NOMO-1 treated with DMSO at 0.1 percent for 48 hours (cell line): ENCODE measurements at regions not wholly inside any gene's neighbourhood (a gene's known extent, or its start where the extent isn't known, plus 50 kb on each side); places are given as distances from the start of the nearest gene placed in this dataset.

Experiments used
- DNase-seq: peaks from one replicate; lab custom pipeline; 2025; ENCODE audit not compliant: unreplicated experiment; lab: John Stamatoyannopoulos, UW

GRCh38 chr15:62567501-62567900 is 402.4 kb upstream of the C2CD4B start:
- no peak for DNase-seq

- DNase-seq = no peak
These were observed 402.9 kb upstream of the C2CD4B start for GRCh38 chr15:62568004-62568403.

GRCh38 chr15:62568702-62569101 is 403.6 kb upstream of the C2CD4B start:
- no peak for DNase-seq

GRCh38 chr15:62569460-62570404 is 404.6 kb upstream of the C2CD4B start:
- DNase-seq = peak; percentile 52

GRCh38 chr15:62570405-62570783 is 405.3 kb upstream of the C2CD4B start:
- no peak for DNase-seq

- DNase-seq = no peak
These were observed 406.0 kb upstream of the C2CD4B start for GRCh38 chr15:62571072-62571471.

- DNase-seq = no peak
These were observed 407.7 kb upstream of the C2CD4B start for GRCh38 chr15:62572797-62573196.

GRCh38 chr15:62573876-62574275 is 408.8 kb upstream of the C2CD4B start:
- no peak for DNase-seq

- no peak for DNase-seq
These were observed 413.5 kb upstream of the C2CD4B start for GRCh38 chr15:62578546-62578945.

GRCh38 chr15:62578960-62579359 is 413.9 kb upstream of the C2CD4B start:
- DNase-seq = no peak

- no peak for DNase-seq
These were observed 414.8 kb upstream of the C2CD4B start for GRCh38 chr15:62579842-62580241.

- no peak for DNase-seq
These were observed 417.5 kb upstream of the C2CD4B start for GRCh38 chr15:62582580-62582979.

- no peak for DNase-seq
These were observed 419.5 kb upstream of the C2CD4B start for GRCh38 chr15:62584301-62585235.

- no peak for DNase-seq
These were observed 424.0 kb upstream of the C2CD4B start for GRCh38 chr15:62588938-62589670.

- DNase-seq = no peak
These were observed 427.1 kb upstream of the C2CD4B start for GRCh38 chr15:62591842-62592838.

GRCh38 chr15:62592920-62593319 is 427.8 kb upstream of the C2CD4B start:
- no peak for DNase-seq

GRCh38 chr15:62593681-62594399 is 428.8 kb upstream of the C2CD4B start:
- no peak for DNase-seq

GRCh38 chr15:62598217-62598616 is 433.1 kb upstream of the C2CD4B start:
- no peak for DNase-seq
